Breast epithelium (tissue), 3 donors: ENCODE measurements at regions not wholly inside any gene's neighbourhood (a gene's known extent, or its start where the extent isn't known, plus 50 kb on each side); places are given as distances from the start of the nearest gene placed in this dataset.

ENCODE experiments used
- CTCF ChIP-seq, 3 donors: fragments of 450-650 bp; IDR thresholded peaks; one replicate each; pipeline ENCODE4 v1.5.1; 2016 to 2017; ENCODE audit warnings: antibody characterized with exemption in 3 of 3, mild to moderate bottlenecking in 3 of 3, moderate library complexity in 3 of 3
- POLR2A ChIP-seq: fragments of 450-650 bp; IDR thresholded peaks from one replicate; pipeline ENCODE4 v1.6.1; 2016; ENCODE audit warnings: antibody characterized with exemption, mild to moderate bottlenecking, moderate library complexity
- POLR2AphosphoS5 ChIP-seq, 3 donors: sonication (generic); formaldehyde crosslinking; IDR thresholded peaks; one replicate each; pipeline ENCODE4 v1.6.1; 2017; ENCODE audit warnings: antibody characterized with exemption in 3 of 3

- TF ChIP-seq CTCF (IDR thresholded peaks at IDR 0.05) (no peak), POLR2A (no peak), POLR2AphosphoS5 (IDR thresholded peaks at IDR 0.05) (no peak)
Measured at GRCh38 chr4:11214281-11214680, 214.4 kb downstream of the HS3ST1 start.
